GM21576 (cell line): ENCODE measurements at regions not wholly inside any gene's neighbourhood (a gene's known extent, or its start where the extent isn't known, plus 50 kb on each side); places are given as distances from the start of the nearest gene placed in this dataset.
"Not testable (repeated sequence)": the region's sequence is repeated elsewhere in the genome, so short reads cannot be mapped to it uniquely, and the experiment has no call there.

Experiments used
- ATAC-seq: cut with Tn5 transposase; IDR thresholded peaks from one replicate; pipeline ENCODE4 v1.9.1; 2021; ENCODE audit warnings: mild to moderate bottlenecking, moderate library complexity; ENCODE audit not compliant: unreplicated experiment

DNA sequence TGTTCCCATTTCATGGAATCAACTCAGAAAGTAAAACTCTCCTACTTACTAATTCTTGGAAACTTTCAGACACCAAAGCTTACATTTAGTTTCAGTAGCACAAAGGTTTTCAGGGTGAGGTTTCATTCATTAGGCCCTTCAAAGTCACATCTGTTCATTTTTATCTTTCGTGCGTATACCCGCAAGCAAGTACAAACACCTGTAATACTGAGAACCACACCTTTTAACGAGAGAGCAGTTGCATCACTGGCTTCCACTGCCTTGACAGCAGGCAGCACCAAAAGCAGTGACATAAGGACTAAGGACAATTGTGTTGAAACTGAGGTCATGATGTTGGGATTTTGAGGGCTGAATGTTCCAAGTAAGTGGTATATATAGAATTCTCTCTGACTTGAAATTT is 60.5 kb downstream of the GOLGA6L22 start:
- not testable (repeated sequence) for ATAC-seq

DNA sequence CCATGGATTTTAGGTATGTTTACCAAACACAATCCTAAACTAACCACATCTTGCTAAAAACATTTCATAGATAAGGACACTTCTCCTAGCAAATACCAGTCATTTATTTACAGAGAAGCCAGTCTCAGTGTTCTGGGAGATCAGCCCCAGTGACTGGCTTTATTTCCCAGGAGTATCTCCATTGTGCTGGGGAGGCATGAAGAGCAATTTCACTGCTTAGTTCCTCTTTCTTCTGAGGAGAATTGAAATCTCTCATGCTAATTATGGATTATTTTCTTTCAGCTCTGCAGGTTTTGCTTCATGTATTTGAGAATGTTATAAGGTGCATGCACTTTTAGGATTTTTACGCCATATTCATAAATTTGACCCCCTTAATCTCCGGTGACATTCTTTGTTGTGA is 67.8 kb downstream of the GOLGA6L22 start:
- not testable (repeated sequence) for ATAC-seq

DNA sequence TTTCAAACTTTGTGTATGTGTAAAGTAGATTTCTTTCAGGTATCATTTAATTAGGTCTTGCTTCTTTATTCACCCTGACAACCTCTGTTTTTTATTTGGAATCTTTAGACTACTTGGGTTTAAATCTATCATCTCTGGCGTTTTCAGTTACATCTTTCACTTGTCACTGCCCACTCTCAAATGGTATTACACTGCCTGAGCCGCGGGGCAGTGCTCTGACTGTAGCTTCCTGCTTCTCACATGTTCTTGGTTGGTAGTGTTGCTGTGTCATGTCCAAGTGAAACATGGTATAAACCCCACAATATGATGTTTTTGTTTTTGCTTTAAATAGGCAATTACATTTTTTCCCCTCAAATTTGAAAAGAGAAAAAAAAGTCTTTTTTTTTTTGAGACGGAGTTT is 68.3 kb downstream of the GOLGA6L22 start:
- not testable (repeated sequence) for ATAC-seq

DNA sequence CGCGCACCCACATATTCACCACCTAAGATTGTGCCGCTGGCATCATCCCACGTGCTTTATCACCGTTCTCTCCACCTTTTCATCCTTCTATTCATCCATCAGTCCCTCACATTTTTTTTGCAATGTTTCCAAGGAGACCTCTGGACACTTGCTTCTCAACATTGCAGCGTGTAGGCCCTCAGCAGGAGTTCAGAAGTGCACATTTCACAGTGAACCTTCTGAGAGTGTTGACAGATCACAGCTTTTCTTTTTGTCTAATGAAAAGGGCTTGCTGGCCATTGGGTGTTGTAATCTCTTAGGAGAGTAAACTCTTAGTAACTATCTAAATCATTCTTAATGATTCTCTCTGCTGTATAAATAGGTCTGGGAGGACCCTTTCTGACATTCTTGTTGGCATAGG is 70.5 kb downstream of the GOLGA6L22 start:
- ATAC-seq, result not testable (repeated sequence)

DNA sequence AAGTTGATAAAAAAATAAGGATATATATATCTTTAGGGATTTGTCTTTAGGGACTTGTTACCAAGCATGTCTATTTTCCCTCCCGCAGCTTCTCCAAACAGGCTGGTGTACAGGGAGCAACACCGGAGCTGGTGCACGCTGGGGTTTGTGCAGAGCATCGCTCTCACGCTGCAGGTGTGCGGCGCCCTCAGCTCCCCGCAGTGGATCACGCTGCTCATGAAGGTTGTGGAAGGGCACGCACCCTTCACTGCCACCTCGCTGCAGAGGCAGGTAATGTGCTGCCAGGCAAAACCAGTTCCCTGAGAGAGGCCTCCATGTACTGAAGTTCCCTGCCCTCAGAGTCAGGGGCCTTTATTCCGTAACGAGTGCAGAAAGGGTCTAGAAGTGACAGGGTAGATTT is 101.0 kb downstream of the GOLGA6L22 start:
- not testable (repeated sequence) for ATAC-seq

DNA sequence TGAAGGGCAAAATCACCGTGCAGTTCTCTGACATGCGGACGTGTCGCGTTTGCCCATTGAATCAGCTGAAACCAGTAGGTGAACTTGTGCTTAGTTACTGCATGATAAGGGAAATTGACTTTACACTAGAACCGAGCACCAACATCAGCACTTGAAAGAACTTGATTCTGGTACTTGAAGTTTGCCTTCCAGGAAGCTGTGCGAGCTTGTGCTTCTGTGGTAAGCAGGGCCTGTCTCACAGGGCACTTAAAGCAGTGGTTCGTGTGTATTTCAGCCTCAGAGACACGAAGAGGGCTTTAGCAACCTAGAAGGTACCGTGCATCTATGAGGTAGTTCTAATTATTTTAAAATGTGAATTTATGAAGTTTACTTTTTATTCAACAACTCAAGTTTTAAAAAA is 103.0 kb downstream of the GOLGA6L22 start:
- ATAC-seq, result not testable (repeated sequence)

DNA sequence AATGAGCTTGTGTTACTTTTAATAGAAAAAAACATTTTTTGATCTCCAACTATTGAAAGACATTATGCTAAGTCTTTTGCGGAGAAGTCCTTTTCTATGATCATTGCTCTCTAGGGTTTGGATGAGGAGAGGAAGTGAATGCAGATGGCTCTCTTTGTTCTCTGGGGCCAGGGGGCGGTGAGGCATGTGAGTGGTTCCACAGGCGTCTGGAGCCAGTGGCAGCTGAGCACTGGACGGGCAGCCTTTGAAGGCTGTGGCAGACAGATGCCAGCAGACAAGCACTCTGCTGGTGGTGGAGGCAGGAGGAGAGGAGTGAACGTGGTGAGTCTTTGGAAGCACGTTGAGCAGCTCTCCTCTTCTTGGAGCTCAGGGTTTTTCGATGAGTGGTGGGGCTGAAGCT is 107.8 kb downstream of the GOLGA6L22 start:
- ATAC-seq, result not testable (repeated sequence)

DNA sequence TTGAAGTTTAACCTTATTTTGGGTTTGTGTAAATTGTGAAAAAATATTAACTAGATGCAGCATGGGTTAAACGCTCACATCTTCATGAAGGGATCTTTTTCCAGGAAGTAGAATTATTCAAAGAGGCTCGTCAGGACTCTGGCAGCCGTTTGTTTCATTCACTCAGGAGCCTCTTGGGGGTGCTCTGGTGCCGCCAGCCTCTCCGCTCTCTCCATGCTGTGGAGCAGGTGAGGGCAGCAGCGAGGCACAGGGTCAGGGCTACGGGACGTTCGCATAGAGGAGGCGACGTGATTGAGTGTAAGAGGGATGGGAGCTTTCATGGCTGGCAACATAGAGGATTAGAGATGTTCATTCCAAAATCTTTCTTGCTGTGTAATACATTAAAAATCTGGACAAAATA is 110.8 kb downstream of the GOLGA6L22 start:
- not testable (repeated sequence) for ATAC-seq

DNA sequence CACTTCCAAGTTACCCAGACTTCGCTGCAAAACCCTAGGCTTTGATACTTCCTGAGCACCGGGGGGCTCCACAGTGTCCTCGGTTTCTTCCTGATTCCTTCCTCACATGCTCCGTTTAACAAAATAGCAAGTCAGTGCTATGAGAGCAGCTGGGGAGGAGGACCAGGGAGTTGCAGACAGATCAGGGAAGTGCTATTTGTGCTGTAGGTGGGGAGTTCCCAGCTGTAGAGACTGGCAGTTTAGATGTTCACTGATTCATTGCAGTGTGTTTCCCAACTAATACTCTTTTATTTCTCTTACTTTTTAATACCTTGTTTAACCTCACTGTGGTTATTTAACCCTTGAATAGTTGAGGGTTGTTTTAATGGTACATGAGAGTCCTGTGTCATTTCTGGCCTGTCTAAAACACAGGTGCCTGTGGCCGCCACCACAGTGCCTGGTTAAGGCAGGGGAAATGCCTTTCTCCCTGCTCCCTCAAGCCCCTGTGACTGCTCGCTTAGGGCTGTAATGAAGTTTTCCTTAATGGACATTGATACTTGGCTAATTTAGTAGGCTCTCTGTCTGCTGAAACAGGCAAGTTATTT is 113.5 kb downstream of the GOLGA6L22 start:
- not testable (repeated sequence) for ATAC-seq

DNA sequence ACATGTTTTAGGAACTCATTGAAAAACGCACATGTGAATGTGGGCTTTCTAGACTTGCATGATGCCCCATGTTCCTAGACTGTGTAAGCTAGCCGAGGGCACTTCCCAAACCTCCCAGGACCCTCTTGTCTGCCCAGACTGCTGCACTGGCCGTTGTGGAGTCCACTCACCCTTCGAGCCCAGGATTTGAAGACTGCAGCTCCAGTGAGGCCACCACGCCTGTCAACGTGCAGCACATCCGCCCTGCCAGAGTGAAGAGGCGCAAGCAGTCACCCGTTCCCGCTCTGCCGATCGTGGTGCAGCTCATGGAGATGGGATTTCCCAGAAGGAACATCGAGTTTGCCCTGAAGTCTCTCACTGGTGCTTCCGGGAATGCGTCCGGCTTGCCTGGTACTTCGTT is 114.1 kb downstream of the GOLGA6L22 start:
- ATAC-seq, result not testable (repeated sequence)

DNA sequence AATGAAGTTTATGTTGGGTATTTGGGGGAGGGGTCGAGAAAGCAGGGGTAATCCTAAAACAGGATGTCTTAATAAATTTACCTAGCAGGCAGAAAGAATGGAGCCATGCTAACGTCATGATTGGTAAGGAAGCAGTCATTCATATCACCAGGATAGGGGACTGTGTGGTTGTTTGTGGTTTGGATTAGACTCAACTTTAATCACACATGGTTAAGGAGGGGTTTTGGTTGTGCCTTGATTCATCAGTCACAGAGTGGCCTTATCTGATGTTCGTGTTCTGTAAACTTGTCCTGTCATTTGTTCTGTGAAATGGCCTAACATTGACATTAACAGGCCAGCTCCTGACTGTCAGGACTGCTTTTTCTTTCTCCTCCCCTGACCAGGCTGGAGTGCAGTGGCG is 119.1 kb downstream of the GOLGA6L22 start:
- ATAC-seq, result not testable (repeated sequence)

DNA sequence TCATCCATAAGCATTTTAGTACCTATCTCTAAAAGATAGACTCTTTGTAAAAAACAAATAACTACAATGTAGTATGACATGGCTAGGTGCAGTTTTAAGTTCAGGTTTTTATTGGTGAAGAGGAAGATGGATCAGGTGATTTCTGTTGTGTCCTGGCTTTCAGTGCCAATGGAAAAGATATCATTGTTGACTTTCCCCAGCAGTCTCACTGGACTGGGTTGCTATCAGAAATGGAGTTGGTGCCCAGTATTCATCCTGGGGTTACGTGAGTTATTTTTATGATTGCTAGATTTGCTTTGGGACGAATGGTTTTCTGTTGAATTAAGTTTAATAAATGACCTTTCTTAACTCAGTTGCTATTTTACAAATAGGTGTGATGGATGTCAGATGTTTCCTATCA is 120.5 kb downstream of the GOLGA6L22 start:
- not testable (repeated sequence) for ATAC-seq

DNA sequence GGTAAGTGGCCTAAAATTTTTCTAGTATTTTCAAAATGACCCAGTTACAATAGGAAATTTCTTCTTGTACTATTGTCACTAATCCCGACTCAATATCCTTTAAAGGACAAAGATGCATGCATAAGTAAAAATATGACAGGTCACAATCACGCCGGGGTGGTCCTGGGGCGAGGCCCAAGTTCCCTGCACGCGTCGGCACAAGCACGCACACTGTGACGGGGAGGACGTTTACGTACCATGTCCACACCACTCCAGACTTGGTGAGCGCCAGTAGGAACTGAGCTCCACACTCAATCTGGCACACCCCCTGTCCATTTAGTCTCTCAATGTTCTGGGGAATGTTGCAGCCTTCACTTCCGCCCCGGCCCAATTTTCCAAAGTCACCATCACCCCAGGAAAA is 128.7 kb downstream of the GOLGA6L22 start:
- ATAC-seq, result not testable (repeated sequence)

DNA sequence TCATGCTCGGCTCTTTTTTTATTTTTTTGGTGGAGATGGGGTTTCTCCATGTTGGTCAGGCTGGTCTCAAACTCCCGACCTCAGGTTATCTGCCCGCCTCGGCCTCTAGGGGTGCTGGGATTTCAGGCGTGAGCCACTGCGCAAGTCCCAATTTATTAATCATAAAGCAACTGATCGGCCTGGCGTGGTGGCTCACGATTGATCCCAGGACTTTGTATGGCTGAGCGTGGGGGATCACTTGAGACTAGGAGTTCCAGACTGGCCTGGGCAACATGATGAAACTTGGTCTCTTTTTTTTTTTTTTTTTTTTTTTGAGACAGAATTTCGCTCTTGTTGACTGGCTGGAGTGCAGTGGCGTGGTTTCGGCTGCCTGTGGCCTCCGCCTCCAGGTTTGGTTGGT is 139.8 kb downstream of the GOLGA6L22 start:
- ATAC-seq, result not testable (repeated sequence)

DNA sequence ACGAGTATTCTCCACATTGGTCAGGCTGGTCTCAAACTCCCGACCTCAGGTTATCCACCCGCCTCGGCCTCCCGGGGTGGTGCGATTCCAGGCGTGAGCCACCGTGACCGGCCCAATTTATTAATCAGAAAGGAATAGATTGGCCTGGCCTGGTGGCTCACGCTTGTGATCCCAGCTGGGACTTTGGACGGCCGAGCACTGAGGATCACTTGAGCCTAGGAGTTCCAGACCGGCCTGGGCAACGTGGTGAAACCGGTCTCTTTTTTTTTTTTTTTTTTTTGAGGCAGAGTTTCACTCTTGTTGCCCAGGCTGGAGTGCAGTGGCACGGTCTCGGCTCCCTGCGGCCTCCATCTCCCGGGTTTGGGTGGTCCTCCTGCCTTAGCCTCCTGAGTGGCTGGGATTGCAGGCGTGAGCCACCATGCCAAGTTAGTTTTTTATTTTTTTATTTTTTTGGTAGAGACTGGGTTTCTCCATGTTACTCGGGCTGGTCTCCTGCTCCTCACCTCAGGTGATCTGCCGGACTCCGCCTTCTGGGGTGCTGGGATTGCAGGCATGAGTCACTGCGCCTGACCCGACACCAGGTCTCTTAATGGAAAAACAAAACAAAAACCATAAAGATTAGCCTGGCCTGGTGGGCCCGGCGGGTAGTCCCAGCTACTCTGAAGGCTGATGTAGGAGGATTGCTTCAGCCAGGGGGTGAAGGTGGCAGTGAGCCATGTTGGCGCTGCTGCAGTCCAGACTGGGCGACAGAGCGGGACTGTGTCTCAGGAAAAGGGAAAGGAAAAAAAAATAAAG is 141.0 kb downstream of the GOLGA6L22 start:
- not testable (repeated sequence) for ATAC-seq

DNA sequence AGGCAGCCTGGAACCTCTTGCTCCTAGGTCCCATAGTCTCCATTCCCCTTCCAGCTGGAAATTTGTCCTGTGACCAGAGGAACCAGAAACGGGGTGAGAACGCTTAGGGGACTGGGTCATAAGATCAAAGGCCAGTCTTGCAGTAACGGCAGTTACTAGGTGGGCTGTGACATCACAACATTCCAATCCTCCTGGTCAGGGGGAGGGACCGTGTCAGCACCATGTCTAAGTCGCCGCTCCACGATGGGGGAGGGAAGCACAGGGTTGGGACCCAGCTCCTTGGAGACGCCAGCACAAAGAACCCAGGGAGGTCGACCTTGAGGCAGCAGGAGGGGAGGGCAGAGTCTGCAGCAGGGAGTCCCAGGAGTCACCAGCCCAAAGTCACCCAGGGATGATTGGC is 158.3 kb downstream of the GOLGA6L22 start:
- not testable (repeated sequence) for ATAC-seq

DNA sequence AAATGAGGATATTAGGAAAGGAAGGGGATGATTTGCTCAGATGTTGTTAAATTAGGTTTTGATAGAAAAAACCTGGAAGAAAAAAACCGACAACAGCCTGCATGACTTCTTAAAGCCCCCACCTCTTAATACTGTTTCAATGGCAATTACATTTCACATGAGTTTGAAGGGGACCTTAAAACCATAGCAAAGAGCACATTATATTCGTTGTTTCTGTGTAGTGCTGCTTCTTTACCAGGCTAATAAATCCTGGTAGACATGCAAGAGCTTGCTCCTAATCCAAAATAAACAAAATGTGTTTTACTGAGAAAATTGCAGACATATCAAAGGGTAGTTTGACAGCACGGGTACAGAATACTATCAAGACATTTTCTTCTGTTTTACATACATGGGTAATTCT is 154.7 kb upstream of the NIPA1 start:
- not testable (repeated sequence) for ATAC-seq

DNA sequence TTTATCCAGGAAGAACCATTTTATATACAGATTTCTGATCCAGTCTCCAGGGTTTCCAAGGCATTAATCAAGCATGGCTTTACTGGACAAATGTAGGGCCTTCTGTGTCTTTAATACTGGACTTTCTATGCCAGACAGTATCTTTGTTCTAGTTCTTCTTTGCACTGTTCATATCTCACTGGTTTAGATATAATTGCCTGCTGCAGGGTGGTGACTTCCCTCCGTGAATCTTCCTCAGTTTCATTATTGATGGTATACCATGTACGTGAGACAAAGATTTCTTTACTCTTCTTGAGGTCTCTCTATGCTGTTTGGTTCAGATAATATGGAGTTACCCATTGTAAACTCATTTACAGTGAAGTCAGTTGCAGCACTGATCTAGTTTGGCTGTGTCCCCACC is 146.5 kb upstream of the NIPA1 start:
- not testable (repeated sequence) for ATAC-seq

DNA sequence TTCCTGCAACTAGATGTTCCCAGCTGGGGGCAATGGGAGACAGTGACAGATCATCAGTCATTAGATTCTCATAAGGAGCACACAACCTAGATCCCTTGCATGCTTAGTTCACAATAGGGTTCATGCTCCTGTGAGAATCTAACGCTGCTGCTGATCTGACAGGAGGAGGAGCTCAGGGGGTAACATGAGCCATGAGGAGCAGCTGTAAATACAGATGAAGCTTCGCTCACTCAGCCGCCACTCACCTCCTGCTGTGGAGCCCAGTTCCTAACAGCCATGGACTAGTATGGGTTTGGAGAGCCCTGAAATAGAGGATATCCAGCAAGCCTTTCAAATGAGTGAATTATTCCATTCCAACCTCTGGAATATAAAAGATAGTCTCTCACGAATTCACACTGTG is 137.0 kb upstream of the NIPA1 start:
- not testable (repeated sequence) for ATAC-seq

DNA sequence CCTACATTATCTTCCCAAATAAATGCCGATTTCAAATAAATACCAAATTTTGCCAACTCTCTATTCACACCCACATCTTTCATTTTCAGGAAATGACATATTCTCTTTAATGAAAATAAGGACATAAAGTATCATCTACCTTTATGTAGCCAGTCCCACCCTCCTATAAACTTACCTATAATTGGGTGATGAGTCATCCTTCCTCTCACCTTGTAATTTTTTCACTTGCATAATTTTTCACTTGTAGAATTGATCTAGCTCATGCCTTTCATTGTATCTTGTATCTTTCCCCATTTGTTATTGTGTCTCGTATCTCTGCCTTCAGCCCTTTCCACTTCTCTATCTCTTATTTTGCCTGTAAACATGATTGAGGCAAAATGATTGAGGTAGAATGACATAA is 135.3 kb upstream of the NIPA1 start:
- ATAC-seq, result not testable (repeated sequence)

DNA sequence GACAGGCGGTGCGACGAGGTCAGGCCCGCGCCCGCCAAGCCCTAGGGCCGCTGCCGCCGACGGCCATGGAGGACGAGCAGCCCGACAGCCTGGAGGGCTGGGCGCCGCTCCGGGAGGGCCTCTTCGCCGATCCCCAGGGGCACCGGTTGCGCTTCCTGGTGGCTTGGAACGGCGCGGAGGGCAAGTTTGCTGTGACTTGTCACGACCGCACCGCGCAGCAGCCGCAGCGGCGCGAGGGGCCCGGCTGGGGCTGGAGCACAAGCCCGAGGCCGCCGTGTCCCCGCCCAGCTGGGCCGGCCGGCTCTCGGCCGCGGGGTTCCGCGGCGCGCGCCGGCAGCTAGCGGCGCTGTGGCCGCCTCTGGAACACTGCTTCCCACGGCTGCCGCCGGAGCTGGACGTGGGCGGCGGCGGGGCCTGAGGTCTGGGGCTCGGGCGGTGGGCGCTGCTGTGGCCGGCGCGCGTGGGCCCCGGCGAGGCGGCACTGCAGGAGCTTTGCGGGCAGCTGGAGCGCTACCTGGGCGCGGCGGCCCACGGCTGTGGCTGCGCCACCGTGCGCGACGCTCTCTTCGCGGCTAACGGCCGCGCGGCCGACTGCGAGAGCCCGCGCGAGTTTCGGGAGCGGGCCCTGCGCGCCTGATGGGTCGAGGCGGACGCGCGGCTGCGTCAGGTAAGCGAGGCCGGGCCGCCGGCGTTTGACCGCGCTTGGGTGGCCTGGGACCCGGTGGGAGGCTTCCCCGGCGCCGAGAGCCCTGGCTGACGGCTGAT is 122.0 kb upstream of the NIPA1 start:
- ATAC-seq, result peak; percentile 73
